OCI-LY7 (cell line): ENCODE measurements at regions not wholly inside any gene's neighbourhood (a gene's known extent, or its start where the extent isn't known, plus 50 kb on each side); places are given as distances from the start of the nearest gene placed in this dataset.

Experiments
- BruUV-seq: library from RNA; stranded (reverse); fragments of 400-500 nt; replicated peaks from 2 replicates; lab custom pipeline; 2021; lab: Mats Ljungman, UMichigan
- CTCF ChIA-PET: fragments of 300-600 bp; sonication (Branson Sonifier 250); formaldehyde crosslinking; loops from one replicate; lab custom pipeline; 2022; ENCODE audit warnings: antibody characterized with exemption; ENCODE audit not compliant: unreplicated experiment; lab: Charles Lee
- POLR2A ChIA-PET: fragments of 300-600 bp; sonication (Branson Sonifier 250); formaldehyde crosslinking; loops from one replicate; lab custom pipeline; 2022; ENCODE audit warnings: antibody characterized with exemption; lab: Charles Lee
- DNase-seq: peaks from one replicate; pipeline ENCODE4 v3.0.0-alpha.2; 2015; ENCODE audit warnings: low spot score
- H2AFZ ChIP-seq: fragments of 200-600 bp; sonication (generic), shearing (Covaris generic); 2 replicates; pipeline ENCODE4 v1.6.1; 2014; ENCODE audit warnings: mild to moderate bottlenecking, antibody characterized with exemption, low read length, moderate library complexity
- H3K27ac ChIP-seq: fragments of 200-600 bp; sonication (generic); 2 replicates; pipeline ENCODE4 v1.5.1; 2014; ENCODE audit warnings: mixed run types, low read depth, mild to moderate bottlenecking, moderate library complexity, low read length, inconsistent platforms; ENCODE audit not compliant: poor library complexity, severe bottlenecking
- H3K36me3 ChIP-seq: fragments of 200-600 bp; sonication (generic); 2 replicates; pipeline ENCODE4 v1.6.1; 2014; ENCODE audit warnings: mild to moderate bottlenecking, antibody characterized with exemption, low read length, moderate library complexity, mixed read lengths; ENCODE audit not compliant: insufficient read depth
- H3K4me1 ChIP-seq: fragments of 200-600 bp; sonication (generic); 2 replicates; pipeline ENCODE4 v1.5.1; 2014; ENCODE audit warnings: mild to moderate bottlenecking, low read length; ENCODE audit not compliant: insufficient read depth, poor library complexity, severe bottlenecking
- H3K4me2 ChIP-seq: fragments of 200-600 bp; sonication (generic); 2 replicates; pipeline ENCODE4 v1.6.1; 2014; ENCODE audit warnings: mild to moderate bottlenecking, low read length
- H3K4me3 ChIP-seq: fragments of 200-600 bp; sonication (generic); 2 replicates; pipeline ENCODE4 v1.5.1; 2014; ENCODE audit warnings: mild to moderate bottlenecking, low read depth, low read length; ENCODE audit not compliant: poor library complexity, severe bottlenecking
- H3K79me2 ChIP-seq: fragments of 200-600 bp; sonication (generic); 2 replicates; pipeline ENCODE4 v1.6.1; 2016; ENCODE audit warnings: low read depth, mild to moderate bottlenecking, low read length, moderate library complexity, mixed read lengths; ENCODE audit not compliant: insufficient read depth
- H3K9me2 ChIP-seq: fragments of 200-600 bp; sonication (generic); 2 replicates; pipeline ENCODE4 v1.6.1; 2016; ENCODE audit warnings: mild to moderate bottlenecking, low read length, mixed read lengths; ENCODE audit not compliant: insufficient read depth
- H3K9me3 ChIP-seq: fragments of 200-600 bp; sonication (generic); 2 replicates; pipeline ENCODE4 v1.6.1; 2014; ENCODE audit warnings: mild to moderate bottlenecking, mixed run types, low read length, mixed read lengths
- H4K20me1 ChIP-seq: fragments of 200-600 bp; sonication (generic); 2 replicates; pipeline ENCODE4 v1.6.1; 2014; ENCODE audit warnings: mild to moderate bottlenecking, antibody characterized with exemption, low read length, moderate library complexity, mixed read lengths; ENCODE audit not compliant: insufficient read depth
- CTCF ChIP-seq: fragments of 200-600 bp; sonication (generic); conservative IDR thresholded peaks from 2 replicates; pipeline ENCODE4 v1.5.1; 2014; ENCODE audit warnings: mild to moderate bottlenecking, antibody characterized with exemption, low read length, moderate library complexity, mixed read lengths
- EZH2phosphoT487 ChIP-seq: fragments of 200-600 bp; sonication (generic); IDR thresholded peaks from 2 replicates; pipeline ENCODE4 v1.6.1; 2018; ENCODE audit warnings: low read depth, borderline replicate concordance, mild to moderate bottlenecking, mixed run types, antibody characterized with exemption, low read length, moderate library complexity, mixed read lengths
- intact Hi-C: fragments of 100-400 bp; cut with micrococcal nuclease; formaldehyde crosslinking; loops from one replicate; pipeline ENCODE4 v1.10.0; 2022; ENCODE audit not compliant: unreplicated experiment

GRCh38 chr2:128979182-128979581, 660.5 kb upstream of the HS6ST1 start:
- TF ChIP-seq EZH2phosphoT487 (no peak), CTCF (no peak)
- ChIA-PET POLR2A (no interaction called here), CTCF (no interaction called here)
- no peak overlapping the region for H2AFZ ChIP-seq
- intact Hi-C loops, result no loop called here
- BruUV-seq, result no TSS peak
- H3K9me3 ChIP-seq, result no peaks in the 10 kb centered on the region
- no peaks in the 10 kb centered on the region for H4K20me1 ChIP-seq
- no peak overlapping the region for H3K4me2 ChIP-seq
- no peak overlapping the region for H3K4me3 ChIP-seq
- H3K79me2 ChIP-seq, result no peaks in the 10 kb centered on the region
- no peak for DNase-seq
- H3K36me3 ChIP-seq, result no peaks in the 10 kb centered on the region
- no peaks in the 10 kb centered on the region for H3K4me1 ChIP-seq
- H3K27ac ChIP-seq, result no peak overlapping the region
- H3K9me2 ChIP-seq, result no peaks in the 10 kb centered on the region

DNA sequence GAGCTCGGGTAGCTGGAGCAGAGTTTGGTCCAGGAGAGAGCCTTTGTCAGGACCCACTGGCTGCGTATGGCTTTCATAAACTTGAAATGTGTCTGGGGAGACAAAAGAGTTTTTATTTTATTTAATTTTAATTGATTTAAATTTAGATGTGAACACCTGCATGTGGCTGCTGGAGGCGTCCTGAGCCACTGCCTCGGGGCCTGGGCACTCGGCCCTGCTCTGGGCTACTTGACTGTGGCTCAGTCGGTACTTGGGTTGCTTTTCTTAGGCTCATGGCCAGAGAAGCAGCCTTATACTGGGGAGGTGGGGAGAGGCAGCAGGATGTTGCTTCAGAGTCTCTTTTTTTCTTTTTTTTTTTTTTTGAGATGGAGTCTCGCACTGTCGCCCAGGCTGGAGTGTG, 661.8 kb upstream of the HS6ST1 start:
- Histone ChIP-seq H3K9me3 (no peaks in the 10 kb centered on the region), H3K27ac (no peak overlapping the region), H3K9me2 (no peaks in the 10 kb centered on the region), H3K4me3 (no peak overlapping the region), H3K4me1 (no peaks in the 10 kb centered on the region), H3K4me2 (no peak overlapping the region), H3K36me3 (no peaks in the 10 kb centered on the region), H2AFZ (no peak overlapping the region), H4K20me1 (no peaks in the 10 kb centered on the region), H3K79me2 (no peaks in the 10 kb centered on the region)
- ChIA-PET POLR2A (no interaction called here), CTCF (no interaction called here)
- no peak for DNase-seq
- no TSS peak for BruUV-seq
- intact Hi-C loops, result no loop called here
- TF ChIP-seq EZH2phosphoT487 (no peak), CTCF (no peak)

GRCh38 chr2:128981353-128981752, 662.7 kb upstream of the HS6ST1 start:
- TF ChIP-seq CTCF (no peak), EZH2phosphoT487 (no peak)
- POLR2A ChIA-PET, result no interaction called here
- Histone ChIP-seq H4K20me1 (no peaks in the 10 kb centered on the region), H3K4me3 (no peak overlapping the region), H3K9me3 (no peaks in the 10 kb centered on the region), H3K79me2 (no peaks in the 10 kb centered on the region), H2AFZ (no peak overlapping the region), H3K27ac (no peak overlapping the region), H3K4me2 (no peak overlapping the region), H3K36me3 (no peaks in the 10 kb centered on the region), H3K4me1 (no peaks in the 10 kb centered on the region), H3K9me2 (no peaks in the 10 kb centered on the region)
- CTCF ChIA-PET, result no interaction called here
- BruUV-seq, result no TSS peak
- intact Hi-C loops, result no loop called here
- DNase-seq, result no peak
